Stimulated activated CD8-positive, alpha-beta memory T cell treated with anti-CD3 and anti-CD28 coated beads, Interleukin-15, amount 100 ng/mL, for 48 hours (primary cell): ENCODE measurements at regions not wholly inside any gene's neighbourhood (a gene's known extent, or its start where the extent isn't known, plus 50 kb on each side); places are given as distances from the start of the nearest gene placed in this dataset.

ENCODE experiments used
- DNase-seq, 2 donors: peaks; one replicate each; pipeline ENCODE4 v3.0.0-alpha.2; 2020; ENCODE audit warnings: low read depth in 2 of 2

GRCh38 chr6:9942131-9942530 lies 472.7 kb downstream of the TFAP2A start:
- DNase-seq = no peak

- DNase-seq = no peak
Observed at GRCh38 chr6:9938801-9939200, 476.1 kb downstream of the TFAP2A start.

GRCh38 chr6:9937031-9937763 lies 477.7 kb downstream of the TFAP2A start:
- no peak for DNase-seq

GRCh38 chr6:9936551-9936950 lies 478.3 kb downstream of the TFAP2A start:
- DNase-seq = no peak

- DNase-seq = no peak
Observed at GRCh38 chr6:9933677-9934076, 481.2 kb downstream of the TFAP2A start.

GRCh38 chr6:9927275-9927674 lies 487.6 kb downstream of the TFAP2A start:
- DNase-seq = no peak

- DNase-seq = no peak
Observed at GRCh38 chr6:9924971-9925370, 489.9 kb downstream of the TFAP2A start.

GRCh38 chr6:9921366-9921765 lies 493.5 kb downstream of the TFAP2A start:
- DNase-seq = no peak

GRCh38 chr6:9914951-9915350 lies 499.9 kb downstream of the TFAP2A start:
- DNase-seq = no peak

GRCh38 chr6:9901376-9901775 lies 513.5 kb downstream of the TFAP2A start:
- no peak for DNase-seq

GRCh38 chr6:9896806-9897205 lies 518.1 kb downstream of the TFAP2A start:
- no peak for DNase-seq

- DNase-seq = no peak
Observed at GRCh38 chr6:9890893-9891292, 524.0 kb downstream of the TFAP2A start.

GRCh38 chr6:9890469-9890868 lies 524.4 kb downstream of the TFAP2A start:
- DNase-seq = no peak

- no peak for DNase-seq
Observed at GRCh38 chr6:9878535-9878934, 536.3 kb downstream of the TFAP2A start.

- no peak for DNase-seq
Observed at GRCh38 chr6:9875605-9876353, 539.1 kb downstream of the TFAP2A start.

- DNase-seq = no peak
Observed at GRCh38 chr6:9862603-9863167, 552.2 kb downstream of the TFAP2A start.

GRCh38 chr6:9851541-9852380 lies 563.1 kb downstream of the TFAP2A start:
- no peak for DNase-seq

- DNase-seq = no peak
Observed at GRCh38 chr6:9851006-9851405, 563.9 kb downstream of the TFAP2A start.

- no peak for DNase-seq
Observed at GRCh38 chr6:9848094-9848493, 566.8 kb downstream of the TFAP2A start.

GRCh38 chr6:9841886-9842725 lies 572.8 kb downstream of the TFAP2A start:
- no peak for DNase-seq

- DNase-seq = no peak
Observed at GRCh38 chr6:9834233-9834632, 580.6 kb downstream of the TFAP2A start.
